ENCODE measurements at regions not wholly inside any gene's neighbourhood (a gene's known extent, or its start where the extent isn't known, plus 50 kb on each side); places are given as distances from the start of the nearest gene placed in this dataset.
A peak's percentile ranks its signal among the peaks of the same experiment; 100 is the strongest.
"Not testable (repeated sequence)": the region's sequence is repeated elsewhere in the genome, so short reads cannot be mapped to it uniquely, and the experiment has no call there.

GRCh38 chr5:17989567-17990563, 355.6 kb downstream of the TAF11L14 start:
- no peak for DNase-seq

GRCh38 chr5:17991775-17992174, 357.5 kb downstream of the TAF11L14 start:
- DNase-seq = no peak

GRCh38 chr5:17992291-17992690, 358.0 kb downstream of the TAF11L14 start:
- DNase-seq = no peak

- no peak for DNase-seq
Measured at GRCh38 chr5:17995997-17996396, 361.7 kb downstream of the TAF11L14 start.

- no peak for DNase-seq
Measured at GRCh38 chr5:17999858-18000257, 365.6 kb downstream of the TAF11L14 start.

GRCh38 chr5:18000744-18001143, 366.5 kb downstream of the TAF11L14 start:
- DNase-seq = no peak

- DNase-seq = no peak
Measured at GRCh38 chr5:18003312-18003711, 369.1 kb downstream of the TAF11L14 start.

- DNase-seq = no peak
Measured at GRCh38 chr5:18003784-18004183, 369.5 kb downstream of the TAF11L14 start.

GRCh38 chr5:18006235-18006634, 372.0 kb downstream of the TAF11L14 start:
- DNase-seq = not testable (repeated sequence)

GRCh38 chr5:18008940-18009339, 374.7 kb downstream of the TAF11L14 start:
- DNase-seq = no peak

GRCh38 chr5:18010053-18010452, 375.8 kb downstream of the TAF11L14 start:
- DNase-seq = no peak

GRCh38 chr5:18018472-18018871, 384.2 kb downstream of the TAF11L14 start:
- DNase-seq = no peak

- no peak for DNase-seq
Measured at GRCh38 chr5:18023275-18023674, 389.0 kb downstream of the TAF11L14 start.

- DNase-seq = no peak
Measured at GRCh38 chr5:18023986-18024385, 389.7 kb downstream of the TAF11L14 start.

GRCh38 chr5:18024542-18024941, 390.3 kb downstream of the TAF11L14 start:
- no peak for DNase-seq

- DNase-seq = no peak
Measured at GRCh38 chr5:18027241-18027867, 393.1 kb downstream of the TAF11L14 start.

- no peak for DNase-seq
Measured at GRCh38 chr5:18028036-18028435, 393.8 kb downstream of the TAF11L14 start.

- DNase-seq = no peak
Measured at GRCh38 chr5:18032744-18033143, 398.5 kb downstream of the TAF11L14 start.

GRCh38 chr5:18036531-18036930, 402.3 kb downstream of the TAF11L14 start:
- no peak for DNase-seq

- no peak for DNase-seq
Measured at GRCh38 chr5:18037718-18038117, 403.5 kb downstream of the TAF11L14 start.

- DNase-seq = no peak
Measured at GRCh38 chr5:18043344-18043743, 409.1 kb downstream of the TAF11L14 start.

- DNase-seq = peak; percentile 90
Measured at GRCh38 chr5:18048449-18048848, 414.2 kb downstream of the TAF11L14 start.

- DNase-seq = no peak
Measured at GRCh38 chr5:18050345-18050744, 416.1 kb downstream of the TAF11L14 start.

GRCh38 chr5:18050776-18051175, 416.5 kb downstream of the TAF11L14 start:
- no peak for DNase-seq

Data from DMS153 (cell line).